Frontal cortex (tissue), 4 donors: ENCODE measurements at regions not wholly inside any gene's neighbourhood (a gene's known extent, or its start where the extent isn't known, plus 50 kb on each side); places are given as distances from the start of the nearest gene placed in this dataset. TPM values are rescaled to one million over a fixed set of nuclear protein-coding genes. Genes with fewer than 3 reads are reported as not detected.

Experiments used
- DNase-seq, 2 donors: peaks; one replicate each; pipeline ENCODE4 v3.0.0; 2012; ENCODE audit warnings: low spot score in 2 of 2
- FAIRE-seq: peaks from 2 replicates; lab custom pipeline; 2012; peaks lifted over from hg19 to GRCh38; lab: Jason Lieb, UNC
- small RNA-seq: library from RNA; depleted of rRNA; stranded (forward); fragments of <200 nt; gene quantifications from one replicate; pipeline ENCODE3, GENCODE V24; 2014
- donor health status: control.
- donor health status: control.
- donor health status: control.

GRCh38 chr5:12017007-12017406, 112.8 kb upstream of the CTNND2 start:
- DNase-seq: no peak
- FAIRE-seq: no peak

GRCh38 chr5:12016159-12016746, 112.0 kb upstream of the CTNND2 start:
- no peak for DNase-seq

GRCh38 chr5:12013351-12013750, 109.1 kb upstream of the CTNND2 start:
- DNase-seq: no peak

More at GRCh38 chr5:12016159-12016746, 112.0 kb upstream of the CTNND2 start:
- FAIRE-seq: no peak

GRCh38 chr5:12003680-12004079, 99.4 kb upstream of the CTNND2 start:
- DNase-seq (no peak), FAIRE-seq (no peak)

More at GRCh38 chr5:12013351-12013750, 109.1 kb upstream of the CTNND2 start:
- FAIRE-seq: no peak

GRCh38 chr5:11998397-11998796, 94.2 kb upstream of the CTNND2 start:
- FAIRE-seq: no peak
- DNase-seq: no peak

GRCh38 chr5:11997942-11998341, 93.7 kb upstream of the CTNND2 start:
- DNase-seq (no peak), FAIRE-seq (no peak)

- no peak for FAIRE-seq
- no peak for DNase-seq
Measured at GRCh38 chr5:11992518-11992917, 88.3 kb upstream of the CTNND2 start.

GRCh38 chr5:11985993-11986392, 81.7 kb upstream of the CTNND2 start:
- FAIRE-seq (no peak), DNase-seq (no peak)

- FAIRE-seq (no peak), DNase-seq (no peak)
Measured at GRCh38 chr5:11984196-11984595, 80.0 kb upstream of the CTNND2 start.

- FAIRE-seq (no peak), DNase-seq (no peak)
Measured at GRCh38 chr5:11981986-11982385, 77.7 kb upstream of the CTNND2 start.

- FAIRE-seq: no peak
Measured at GRCh38 chr5:11977904-11978303, 73.7 kb upstream of the CTNND2 start.

GRCh38 chr5:11973469-11973868, 69.2 kb upstream of the CTNND2 start:
- no peak for DNase-seq
- FAIRE-seq: no peak

More at GRCh38 chr5:11977904-11978303, 73.7 kb upstream of the CTNND2 start:
- no peak for DNase-seq

- no peak for DNase-seq
- no peak for FAIRE-seq
Measured at GRCh38 chr5:11963227-11963626, 59.0 kb upstream of the CTNND2 start.

- no peak for FAIRE-seq
- no peak for DNase-seq
Measured at GRCh38 chr5:11962122-11962521, 57.9 kb upstream of the CTNND2 start.

GRCh38 chr5:11958321-11958720, 54.1 kb upstream of the CTNND2 start:
- FAIRE-seq: no peak
- DNase-seq: no peak

GRCh38 chr5:11955331-11955730, 51.1 kb upstream of the CTNND2 start:
- DNase-seq: no peak
- FAIRE-seq: no peak

Small RNA genes in the stretch of these regions (small RNA-seq; reads per million reads assigned to genes)
- gene RNU6-679P: not detected
